ENCODE measurements at regions not wholly inside any gene's neighbourhood (a gene's known extent, or its start where the extent isn't known, plus 50 kb on each side); places are given as distances from the start of the nearest gene placed in this dataset.

- Mint-ChIP-seq H3K9me3 (no peaks in the 10 kb centered on the region), H3K27ac (no peak overlapping the region), H3K36me3 (ENCODE audit: low read depth) (no peaks in the 10 kb centered on the region), H3K4me3 (no peak overlapping the region), H3K4me1 (ENCODE audit: low read depth) (peaks cover 3% of the 10 kb centered on the region), H3K27me3 (ENCODE audit: low read depth) (no peaks in the 10 kb centered on the region)
These were observed 99.3 kb downstream of the PFDN4 start for GRCh38 chr20:54306985-54307710.

DNA sequence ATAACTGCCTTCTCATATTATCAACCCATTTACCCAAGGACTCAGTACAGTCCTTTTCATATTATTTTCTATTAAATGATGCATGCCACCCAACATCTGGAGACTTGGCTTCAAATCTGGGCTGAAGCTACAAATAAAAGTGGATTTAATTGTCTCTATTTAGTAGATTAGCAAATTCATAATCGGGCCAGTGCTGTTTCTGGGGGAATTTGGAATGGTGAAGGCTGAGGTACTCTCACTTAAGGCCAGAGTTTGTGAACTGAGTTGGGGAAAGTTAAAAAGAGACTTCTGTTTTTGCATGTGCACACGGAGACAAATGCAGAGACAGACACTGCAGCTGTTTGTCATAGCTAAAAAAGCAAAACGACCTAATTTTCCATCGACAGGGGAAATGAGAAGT lies 100.9 kb downstream of the PFDN4 start:
- Mint-ChIP-seq H3K36me3 (ENCODE audit: low read depth) (no peaks in the 10 kb centered on the region), H3K4me1 (ENCODE audit: low read depth) (peaks cover 3% of the 10 kb centered on the region), H3K27ac (no peak overlapping the region), H3K27me3 (ENCODE audit: low read depth) (no peaks in the 10 kb centered on the region), H3K4me3 (no peak overlapping the region), H3K9me3 (no peaks in the 10 kb centered on the region)

DNA sequence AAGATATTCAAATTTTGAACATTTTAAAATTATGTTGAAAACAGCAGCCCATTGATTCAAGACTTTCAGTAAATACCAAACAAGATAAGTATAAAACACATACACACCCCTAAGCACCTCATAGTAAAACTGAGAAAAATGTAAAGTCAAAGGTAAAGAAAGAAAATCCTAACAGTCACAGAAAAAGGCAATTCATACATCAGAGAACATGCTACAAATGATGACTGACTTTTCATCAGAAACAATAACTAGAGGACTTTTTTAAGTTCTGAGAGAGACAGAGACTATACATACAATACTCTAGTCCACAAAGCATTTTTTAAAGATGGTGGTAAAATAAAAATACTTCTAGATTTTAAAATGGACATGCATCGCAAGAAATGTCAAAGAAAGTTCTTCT lies 111.0 kb downstream of the PFDN4 start:
- Mint-ChIP-seq H3K4me1 (ENCODE audit: low read depth) (peaks cover 5% of the 10 kb centered on the region), H3K27ac (no peak overlapping the region), H3K9me3 (no peaks in the 10 kb centered on the region), H3K36me3 (ENCODE audit: low read depth) (no peaks in the 10 kb centered on the region), H3K4me3 (no peak overlapping the region), H3K27me3 (ENCODE audit: low read depth) (no peaks in the 10 kb centered on the region)

DNA sequence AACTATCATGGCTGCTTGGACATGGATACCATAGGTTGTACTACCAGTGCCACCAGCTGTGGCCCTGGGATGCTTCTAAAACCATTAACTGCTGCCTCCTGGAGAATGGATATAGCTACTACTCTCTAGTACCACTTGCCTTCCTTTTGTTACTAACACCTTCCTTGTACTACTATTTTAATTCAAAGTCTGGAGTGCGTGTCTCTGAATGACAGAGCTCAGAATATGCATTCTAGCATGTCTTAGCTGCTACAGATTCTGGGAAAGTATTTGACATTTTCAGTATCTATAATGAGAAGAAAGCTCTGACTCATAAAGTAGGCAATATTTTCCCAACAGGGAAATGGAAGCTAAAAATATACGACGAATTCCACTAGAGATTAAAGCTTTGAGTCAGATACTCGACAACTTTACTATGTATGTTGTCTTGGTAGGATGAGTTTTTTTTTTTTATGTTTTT lies 112.3 kb downstream of the PFDN4 start:
- peak overlapping the region; percentile 26 for H3K27ac Mint-ChIP-seq
- no peaks in the 10 kb centered on the region for H3K27me3 Mint-ChIP-seq (ENCODE audit: low read depth)
- H3K9me3 Mint-ChIP-seq: no peaks in the 10 kb centered on the region
- H3K36me3 Mint-ChIP-seq (ENCODE audit: low read depth): no peaks in the 10 kb centered on the region
- no peak overlapping the region for H3K4me3 Mint-ChIP-seq
- peaks cover 11% of the 10 kb centered on the region for H3K4me1 Mint-ChIP-seq (ENCODE audit: low read depth)

DNA sequence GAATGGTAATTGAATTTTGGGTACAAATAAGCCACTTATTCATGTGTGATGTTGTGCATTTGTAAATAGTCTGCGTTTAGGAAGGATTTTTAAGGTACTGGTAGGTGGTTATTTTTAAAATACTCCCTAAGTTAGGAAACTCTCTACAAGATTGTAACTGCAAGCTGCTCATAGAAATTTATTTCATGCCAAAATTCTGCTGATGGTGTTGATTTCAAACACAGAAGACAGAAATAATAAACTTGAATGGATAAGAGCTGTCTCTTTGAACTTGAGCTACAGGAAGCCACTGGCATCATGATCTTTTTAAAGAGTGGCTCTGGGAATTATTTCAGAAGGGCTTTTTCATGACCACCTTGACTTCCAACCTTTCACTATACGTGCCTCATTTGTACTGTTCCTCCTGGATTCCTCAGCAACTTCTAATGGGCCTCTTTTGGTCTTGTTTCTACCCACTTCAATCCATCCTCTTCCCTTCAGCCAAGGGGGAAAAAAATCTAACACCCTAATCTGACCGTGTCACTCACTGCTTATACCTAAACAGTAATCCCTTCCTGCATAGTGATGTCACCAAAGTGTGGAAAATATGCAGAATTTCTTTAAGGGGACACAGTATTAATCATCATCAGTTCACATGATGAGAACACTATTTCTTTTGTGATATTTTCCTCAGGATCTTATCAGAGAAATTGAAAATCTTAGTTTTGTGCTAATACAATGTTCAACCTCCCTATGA lies 113.6 kb downstream of the PFDN4 start:
- H3K27me3 Mint-ChIP-seq (ENCODE audit: low read depth): no peaks in the 10 kb centered on the region
- no peaks in the 10 kb centered on the region for H3K36me3 Mint-ChIP-seq (ENCODE audit: low read depth)
- peaks cover 11% of the 10 kb centered on the region for H3K4me1 Mint-ChIP-seq (ENCODE audit: low read depth)
- no peaks in the 10 kb centered on the region for H3K9me3 Mint-ChIP-seq
- no peak overlapping the region for H3K27ac Mint-ChIP-seq
- H3K4me3 Mint-ChIP-seq: no peak overlapping the region

- Mint-ChIP-seq H3K4me1 (ENCODE audit: low read depth) (peaks cover 11% of the 10 kb centered on the region), H3K27me3 (ENCODE audit: low read depth) (no peaks in the 10 kb centered on the region), H3K27ac (no peak overlapping the region), H3K36me3 (ENCODE audit: low read depth) (no peaks in the 10 kb centered on the region), H3K9me3 (no peaks in the 10 kb centered on the region), H3K4me3 (no peak overlapping the region)
These were observed 115.4 kb downstream of the PFDN4 start for GRCh38 chr20:54323227-54323734.

GRCh38 chr20:54324041-54324440 lies 116.2 kb downstream of the PFDN4 start:
- H3K9me3 Mint-ChIP-seq: no peaks in the 10 kb centered on the region
- H3K36me3 Mint-ChIP-seq (ENCODE audit: low read depth): no peaks in the 10 kb centered on the region
- H3K27ac Mint-ChIP-seq: no peak overlapping the region

GRCh38 chr20:54324652-54325285 lies 116.9 kb downstream of the PFDN4 start:
- peaks cover 3% of the 10 kb centered on the region for H3K9me3 Mint-ChIP-seq
- H3K4me3 Mint-ChIP-seq: no peak overlapping the region
- H3K36me3 Mint-ChIP-seq (ENCODE audit: low read depth): no peaks in the 10 kb centered on the region
- no peak overlapping the region for H3K27ac Mint-ChIP-seq
- H3K27me3 Mint-ChIP-seq (ENCODE audit: low read depth): no peaks in the 10 kb centered on the region
- H3K4me1 Mint-ChIP-seq (ENCODE audit: low read depth): peaks cover 11% of the 10 kb centered on the region

More at GRCh38 chr20:54324041-54324440, 116.2 kb downstream of the PFDN4 start:
- Mint-ChIP-seq H3K4me3 (no peak overlapping the region), H3K27me3 (ENCODE audit: low read depth) (no peaks in the 10 kb centered on the region), H3K4me1 (ENCODE audit: low read depth) (peaks cover 11% of the 10 kb centered on the region)

DNA sequence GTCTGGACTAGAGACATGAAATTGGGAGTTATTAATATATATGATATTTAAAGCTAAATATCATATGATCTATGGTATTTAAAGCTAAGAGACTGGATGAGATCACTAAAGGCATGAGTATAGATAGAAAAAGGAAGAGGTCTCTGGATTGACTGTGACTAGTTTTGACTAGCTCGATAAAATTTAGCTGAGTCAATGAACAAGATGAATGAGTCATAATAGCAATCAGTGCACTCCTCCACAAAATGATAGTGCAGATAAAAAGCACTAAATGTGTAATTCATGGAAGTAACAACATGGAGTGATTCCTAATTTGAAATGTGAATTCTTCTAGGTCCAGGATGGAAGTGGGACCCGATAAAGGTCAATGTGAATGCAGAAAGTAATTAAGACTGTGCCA lies 127.4 kb downstream of the PFDN4 start:
- H3K4me1 Mint-ChIP-seq (ENCODE audit: low read depth): peaks cover 6% of the 10 kb centered on the region
- H3K36me3 Mint-ChIP-seq (ENCODE audit: low read depth): no peaks in the 10 kb centered on the region
- H3K27ac Mint-ChIP-seq: no peak overlapping the region
- no peaks in the 10 kb centered on the region for H3K27me3 Mint-ChIP-seq (ENCODE audit: low read depth)
- H3K9me3 Mint-ChIP-seq: peaks cover 3% of the 10 kb centered on the region
- H3K4me3 Mint-ChIP-seq: no peak overlapping the region

- no peak overlapping the region for H3K4me3 Mint-ChIP-seq
- H3K27ac Mint-ChIP-seq: no peak overlapping the region
- H3K27me3 Mint-ChIP-seq (ENCODE audit: low read depth): no peaks in the 10 kb centered on the region
- H3K9me3 Mint-ChIP-seq: peaks cover 3% of the 10 kb centered on the region
- peaks cover 6% of the 10 kb centered on the region for H3K4me1 Mint-ChIP-seq (ENCODE audit: low read depth)
- H3K36me3 Mint-ChIP-seq (ENCODE audit: low read depth): no peaks in the 10 kb centered on the region
These were observed 129.3 kb downstream of the PFDN4 start for GRCh38 chr20:54337144-54337543.

GRCh38 chr20:54339093-54339492 lies 131.2 kb downstream of the PFDN4 start:
- Mint-ChIP-seq H3K4me1 (ENCODE audit: low read depth) (peaks cover 6% of the 10 kb centered on the region), H3K4me3 (no peak overlapping the region), H3K9me3 (peaks cover 3% of the 10 kb centered on the region), H3K27me3 (ENCODE audit: low read depth) (no peaks in the 10 kb centered on the region), H3K36me3 (ENCODE audit: low read depth) (no peaks in the 10 kb centered on the region), H3K27ac (no peak overlapping the region)

GRCh38 chr20:54340206-54340605 lies 132.3 kb downstream of the PFDN4 start:
- H3K36me3 Mint-ChIP-seq (ENCODE audit: low read depth): no peaks in the 10 kb centered on the region
- H3K27me3 Mint-ChIP-seq (ENCODE audit: low read depth): no peaks in the 10 kb centered on the region
- H3K4me3 Mint-ChIP-seq: no peak overlapping the region
- peaks cover 7% of the 10 kb centered on the region for H3K4me1 Mint-ChIP-seq (ENCODE audit: low read depth)
- no peaks in the 10 kb centered on the region for H3K9me3 Mint-ChIP-seq
- H3K27ac Mint-ChIP-seq: no peak overlapping the region

DNA sequence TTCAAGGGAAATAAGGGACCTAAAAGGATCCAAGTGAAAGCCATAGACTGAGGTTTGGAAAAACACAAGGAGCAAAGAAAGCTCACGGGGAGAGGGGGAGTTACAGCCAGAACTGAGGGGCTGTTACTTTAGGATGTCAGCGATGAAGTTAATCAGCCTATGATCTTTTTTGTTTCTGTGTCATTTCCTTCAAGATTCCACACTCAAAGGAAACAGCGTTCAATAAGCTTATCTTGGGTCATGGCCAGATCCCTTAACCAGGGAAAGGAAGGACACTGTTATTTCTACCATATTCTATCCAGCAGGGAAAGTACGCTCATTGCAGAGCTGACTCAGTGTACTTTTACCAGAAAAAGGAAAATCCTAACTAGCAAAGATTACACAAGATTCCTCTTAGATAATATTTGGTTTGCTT lies 132.8 kb downstream of the PFDN4 start:
- Mint-ChIP-seq H3K27me3 (ENCODE audit: low read depth) (no peaks in the 10 kb centered on the region), H3K27ac (no peak overlapping the region), H3K4me1 (ENCODE audit: low read depth) (peaks cover 9% of the 10 kb centered on the region), H3K36me3 (ENCODE audit: low read depth) (no peaks in the 10 kb centered on the region), H3K4me3 (no peak overlapping the region), H3K9me3 (no peaks in the 10 kb centered on the region)

DNA sequence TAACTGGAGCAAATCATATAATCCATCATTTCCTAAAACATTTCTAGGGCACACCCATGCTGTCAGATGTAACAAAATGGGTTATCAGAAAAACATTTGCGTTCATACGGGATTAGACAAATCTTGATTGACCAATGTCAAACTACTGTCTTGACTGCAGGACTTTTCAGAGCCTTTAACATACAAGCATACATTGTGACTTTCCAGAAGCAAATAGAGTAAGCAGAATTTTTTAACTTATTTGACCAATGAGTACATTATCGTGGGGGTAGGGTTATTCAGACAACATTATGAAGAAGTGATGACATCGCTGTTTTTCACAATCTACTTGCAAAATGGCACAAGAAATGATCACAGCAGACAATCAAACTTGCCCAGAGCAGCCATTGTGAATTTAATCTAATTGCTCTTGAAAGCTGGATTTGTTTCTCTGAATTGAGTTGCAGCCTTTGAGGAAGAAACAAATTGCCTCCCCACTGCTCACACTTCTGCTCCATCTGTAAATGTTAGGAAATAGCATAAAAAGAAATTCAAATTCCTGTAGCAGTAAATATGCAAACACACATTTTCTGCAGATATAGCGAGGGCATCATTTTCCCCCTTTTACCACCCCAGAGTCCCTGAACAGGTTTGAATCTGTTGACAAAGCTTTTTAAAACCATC lies 133.0 kb upstream of the DOK5 start:
- Mint-ChIP-seq H3K9me3 (peaks cover 3% of the 10 kb centered on the region), H3K27me3 (ENCODE audit: low read depth) (no peaks in the 10 kb centered on the region), H3K27ac (no peak overlapping the region), H3K4me3 (no peak overlapping the region), H3K36me3 (ENCODE audit: low read depth) (no peaks in the 10 kb centered on the region), H3K4me1 (ENCODE audit: low read depth) (peaks cover 16% of the 10 kb centered on the region)

All from T-helper 1 cell treated with Interleukin-12 subunit alpha and Interleukin-12 subunit beta and Interleukin-4 antibody, amounts not matched to agents 30 μg/mL and 1 μg/mL, for 36 hours (primary cell).